Tibial nerve (tissue), 4 donors: ENCODE measurements at regions not wholly inside any gene's neighbourhood (a gene's known extent, or its start where the extent isn't known, plus 50 kb on each side); places are given as distances from the start of the nearest gene placed in this dataset.

Experiments
- DNase-seq, 2 donors: peaks; one replicate each; pipeline ENCODE4 v3.0.0-alpha.2; 2019; ENCODE audit warnings: low spot score in 2 of 2
- H3K27ac ChIP-seq, 4 donors: fragments of 200-600 bp; sonication (generic) in 3 of 4; one replicate each; pipeline ENCODE4 v1.5.1; 2017 to 2019; ENCODE audit warnings: mild to moderate bottlenecking in 1 of 4
- H3K27me3 ChIP-seq, 2 donors: fragments of 200-600 bp; sonication (generic) in 1 of 2; one replicate each; pipeline versions ENCODE4 v1.5.1 to v1.6.0; 2017 to 2019
- H3K36me3 ChIP-seq, 3 donors: fragments of 200-600 bp; sonication (generic); one replicate each; pipeline ENCODE4 v1.5.1; 2018 to 2019
- H3K4me1 ChIP-seq, 4 donors: fragments of 200-600 bp; sonication (generic) in 3 of 4; one replicate each; pipeline ENCODE4 v1.5.1; 2017 to 2019
- H3K4me3 ChIP-seq, 4 donors: fragments of 200-600 bp; sonication (generic) in 3 of 4; one replicate each; pipeline ENCODE4 v1.5.1; 2017 to 2019; ENCODE audit warnings: mild to moderate bottlenecking in 1 of 4, moderate library complexity in 1 of 4
- H3K9me3 ChIP-seq, 4 donors: fragments of 200-600 bp; sonication (generic) in 3 of 4; one replicate each; pipeline ENCODE4 v1.5.1; 2017 to 2019
- EP300 ChIP-seq, 2 donors: sonication (generic); formaldehyde crosslinking; IDR thresholded peaks; one replicate each; pipeline ENCODE4 v1.6.1; 2017; ENCODE audit warnings: antibody characterized with exemption in 2 of 2, mild to moderate bottlenecking in 1 of 2
- POLR2A ChIP-seq, 2 donors: fragments of 450-650 bp; IDR thresholded peaks; one replicate each; pipeline ENCODE4 v1.6.1; 2017; ENCODE audit warnings: antibody characterized with exemption in 2 of 2, mild to moderate bottlenecking in 2 of 2, moderate library complexity in 2 of 2
- WGBS, 2 donors: methylation state at CpG; one replicate each; pipeline ENCODE4 v1.1.5; 2018; 5-methylcytosine and 5-hydroxymethylcytosine counted together
- TF ChIP-seq, protein P1 (sequence below), 5 experiments: fragments of 200-600 bp in 3 of 5; fragments of 450-650 bp in 2 of 5; sonication (generic) in 3 of 5; IDR thresholded peaks; one replicate each; pipeline ENCODE4 v1.5.1; 2016 to 2019; ENCODE audit warnings: antibody characterized with exemption in 5 of 5, mild to moderate bottlenecking in 3 of 5, moderate library complexity in 2 of 5

DNA sequence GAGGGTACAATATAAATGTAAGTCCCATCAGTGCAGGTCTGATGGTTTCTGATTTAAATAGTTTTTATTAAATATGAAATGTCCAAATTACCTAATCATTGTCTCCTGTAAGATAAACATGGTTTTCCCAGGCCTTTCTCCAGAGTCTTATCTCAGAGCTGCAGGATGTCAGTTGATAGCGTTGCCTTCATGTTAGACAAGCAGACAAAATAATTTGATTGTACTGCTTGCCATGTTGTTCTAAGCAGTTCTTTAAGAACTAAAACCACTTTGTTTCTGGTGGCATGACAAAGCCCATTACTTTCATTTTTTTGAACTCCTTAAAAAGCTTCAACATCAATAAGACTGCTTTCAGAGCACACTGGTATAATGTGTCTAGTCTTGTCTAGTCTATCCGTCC lies 1073.5 kb downstream of the MAT2B start:
- Histone ChIP-seq H3K4me1 (no peaks in the 10 kb centered on the region), H3K9me3 (no peaks in the 10 kb centered on the region), H3K27me3 (no peaks in the 10 kb centered on the region), H3K36me3 (no peaks in the 10 kb centered on the region), H3K4me3 (no peak overlapping the region), H3K27ac (no peak overlapping the region)
- 47 to 49% methylated on average over 2 of the region's 2 CpGs for WGBS, 2 donors
- no peak for TF ChIP-seq EP300 (IDR thresholded peaks at IDR 0.05)
- no peak for DNase-seq

DNA sequence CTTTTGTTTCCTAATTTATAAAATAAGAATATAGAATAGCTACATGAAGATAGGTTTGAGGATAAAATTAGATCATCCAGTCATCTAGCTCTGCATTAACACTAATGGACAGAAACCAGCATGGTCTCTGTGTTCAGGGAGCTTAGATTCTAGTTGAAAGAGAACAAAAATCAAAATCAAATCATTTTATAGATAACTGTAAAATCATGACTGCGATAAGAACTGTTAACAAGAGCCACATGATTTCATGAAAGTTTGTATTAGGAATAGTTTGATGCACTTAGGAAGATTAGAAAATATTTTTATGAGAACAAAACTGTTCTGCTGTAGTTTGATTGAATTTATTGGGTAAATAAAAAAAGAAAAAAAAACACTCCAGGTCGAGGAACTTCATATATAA lies 1074.7 kb downstream of the MAT2B start:
- no peaks in the 10 kb centered on the region for H3K9me3 ChIP-seq
- H3K27me3 ChIP-seq = no peaks in the 10 kb centered on the region
- no peak for DNase-seq
- 73 to 75% methylated on average over 2 of the region's 2 CpGs for WGBS, 2 donors
- H3K4me3 ChIP-seq = no peak overlapping the region
- H3K36me3 ChIP-seq = no peaks in the 10 kb centered on the region
- TF ChIP-seq EP300 (IDR thresholded peaks at IDR 0.05) (no peak), POLR2A (IDR thresholded peaks at IDR 0.05) (no peak)
- TF ChIP-seq, protein P1, sequence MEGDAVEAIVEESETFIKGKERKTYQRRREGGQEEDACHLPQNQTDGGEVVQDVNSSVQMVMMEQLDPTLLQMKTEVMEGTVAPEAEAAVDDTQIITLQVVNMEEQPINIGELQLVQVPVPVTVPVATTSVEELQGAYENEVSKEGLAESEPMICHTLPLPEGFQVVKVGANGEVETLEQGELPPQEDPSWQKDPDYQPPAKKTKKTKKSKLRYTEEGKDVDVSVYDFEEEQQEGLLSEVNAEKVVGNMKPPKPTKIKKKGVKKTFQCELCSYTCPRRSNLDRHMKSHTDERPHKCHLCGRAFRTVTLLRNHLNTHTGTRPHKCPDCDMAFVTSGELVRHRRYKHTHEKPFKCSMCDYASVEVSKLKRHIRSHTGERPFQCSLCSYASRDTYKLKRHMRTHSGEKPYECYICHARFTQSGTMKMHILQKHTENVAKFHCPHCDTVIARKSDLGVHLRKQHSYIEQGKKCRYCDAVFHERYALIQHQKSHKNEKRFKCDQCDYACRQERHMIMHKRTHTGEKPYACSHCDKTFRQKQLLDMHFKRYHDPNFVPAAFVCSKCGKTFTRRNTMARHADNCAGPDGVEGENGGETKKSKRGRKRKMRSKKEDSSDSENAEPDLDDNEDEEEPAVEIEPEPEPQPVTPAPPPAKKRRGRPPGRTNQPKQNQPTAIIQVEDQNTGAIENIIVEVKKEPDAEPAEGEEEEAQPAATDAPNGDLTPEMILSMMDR (IDR thresholded peaks at IDR 0.05) = no peak
- H3K4me1 ChIP-seq = no peaks in the 10 kb centered on the region
- H3K27ac ChIP-seq = no peak overlapping the region

DNA sequence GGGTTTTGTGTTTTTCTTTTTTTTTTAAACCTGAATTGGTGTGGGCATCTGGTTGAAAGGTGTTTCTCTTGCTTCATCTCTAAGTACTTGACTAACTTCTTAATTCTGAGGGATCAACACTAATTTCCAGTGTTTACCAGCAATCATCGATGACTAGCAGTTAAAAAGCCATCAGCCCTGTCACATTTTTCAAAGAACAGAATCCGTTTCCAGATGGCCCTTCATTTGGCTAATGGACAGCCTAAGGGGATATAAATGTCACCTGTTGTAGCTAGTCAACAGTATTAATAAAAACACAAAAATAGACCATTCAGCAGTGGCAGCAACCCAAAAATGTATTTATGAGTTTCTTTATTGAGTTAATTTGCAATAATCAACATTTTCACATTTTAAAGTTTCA lies 1076.5 kb downstream of the MAT2B start:
- Histone ChIP-seq H3K9me3 (no peaks in the 10 kb centered on the region), H3K4me3 (no peak overlapping the region), H3K27me3 (no peaks in the 10 kb centered on the region), H3K27ac (no peak overlapping the region), H3K36me3 (no peaks in the 10 kb centered on the region), H3K4me1 (no peaks in the 10 kb centered on the region)
- no peak for DNase-seq
- 48 to 54% methylated on average over 2 of the region's 2 CpGs for WGBS, 2 donors
- no peak for TF ChIP-seq POLR2A (IDR thresholded peaks at IDR 0.05)
- no peak for TF ChIP-seq EP300 (IDR thresholded peaks at IDR 0.05)
- TF ChIP-seq, protein P1 (IDR thresholded peaks at IDR 0.05) = no peak

DNA sequence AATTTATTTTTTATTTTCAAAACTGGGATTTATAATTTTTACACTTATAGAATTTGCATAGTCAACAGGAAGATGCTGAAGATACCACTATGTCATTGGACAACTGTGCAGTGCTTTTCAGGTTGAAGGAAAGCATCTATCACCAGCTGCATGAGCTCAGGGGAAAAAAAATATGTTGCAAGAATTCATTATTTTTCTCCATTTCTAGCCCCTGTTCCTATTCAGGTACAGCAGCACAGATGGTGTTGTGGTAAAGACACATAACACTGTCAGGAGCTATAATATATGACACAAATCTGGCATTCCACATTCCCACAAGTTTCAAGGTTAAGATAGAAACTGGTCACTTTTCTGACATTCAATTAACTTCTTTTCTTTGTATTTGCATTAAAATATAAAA lies 1088.6 kb downstream of the MAT2B start:
- Histone ChIP-seq H3K27ac (no peak overlapping the region), H3K4me1 (no peaks in the 10 kb centered on the region), H3K9me3 (no peaks in the 10 kb centered on the region), H3K27me3 (no peaks in the 10 kb centered on the region), H3K36me3 (no peaks in the 10 kb centered on the region), H3K4me3 (no peak overlapping the region)
- DNase-seq = no peak
- TF ChIP-seq EP300 (IDR thresholded peaks at IDR 0.05) = no peak
- TF ChIP-seq POLR2A (IDR thresholded peaks at IDR 0.05) = no peak

DNA sequence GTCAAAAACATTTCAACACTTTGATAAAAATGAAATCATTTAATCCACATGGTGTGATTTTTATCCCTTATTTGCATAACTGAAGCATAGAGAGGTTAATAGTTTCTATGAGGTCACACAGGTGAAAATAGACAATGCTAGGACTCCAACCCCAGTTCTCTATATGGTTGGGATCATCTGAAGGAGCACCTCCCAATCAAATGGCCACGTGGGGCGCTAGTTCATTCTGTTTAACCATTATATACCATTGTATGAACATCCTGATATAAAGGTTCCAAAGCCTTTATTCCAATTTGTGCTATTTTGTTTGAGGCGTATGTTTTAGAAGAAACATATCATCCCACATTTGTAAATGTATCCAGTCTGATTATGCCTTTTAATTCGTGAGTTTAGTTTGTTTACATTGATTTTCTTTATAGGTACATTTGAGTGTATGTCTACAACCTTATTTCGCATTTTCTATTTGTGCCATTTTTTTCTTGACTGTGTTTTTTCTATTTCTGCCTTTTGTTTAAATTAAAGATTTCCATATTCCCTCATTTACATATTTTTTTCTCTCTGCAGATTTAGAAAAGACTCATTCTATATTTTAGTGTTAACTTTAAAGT lies 1092.0 kb downstream of the MAT2B start:
- no peak for DNase-seq
- Histone ChIP-seq H3K36me3 (no peaks in the 10 kb centered on the region), H3K4me1 (no peaks in the 10 kb centered on the region), H3K27ac (no peak overlapping the region), H3K9me3 (peaks cover 0 to 6% (median 0%) of the 10 kb centered on the region in 4 donors), H3K4me3 (no peak overlapping the region), H3K27me3 (no peaks in the 10 kb centered on the region)
- TF ChIP-seq, protein P1 (IDR thresholded peaks at IDR 0.05) = peak in 1 of 5 experiments; percentile 10
- TF ChIP-seq EP300 (IDR thresholded peaks at IDR 0.05) (no peak), POLR2A (IDR thresholded peaks at IDR 0.05) (no peak)
- WGBS, 2 donors = 53 to 55% methylated on average over 5 of the region's 5 CpGs

DNA sequence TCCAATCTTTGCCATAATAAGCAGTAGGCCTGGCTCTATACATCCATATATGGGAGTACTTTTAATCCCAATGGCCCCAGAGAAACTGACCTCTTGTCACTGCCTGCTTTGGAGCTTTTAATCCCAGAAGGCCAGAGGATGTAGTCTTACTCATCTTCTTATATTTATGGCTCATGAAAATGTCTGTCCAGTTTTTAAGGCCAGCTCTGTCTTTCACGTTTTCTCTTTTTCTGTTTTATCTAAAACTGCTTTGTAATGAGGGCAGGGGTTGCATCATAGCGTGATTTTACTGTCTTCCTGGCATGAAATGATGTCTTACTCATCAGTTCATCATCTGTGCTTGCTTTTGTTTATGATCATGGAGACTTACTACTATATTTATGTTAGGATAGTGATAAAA lies 1094.9 kb downstream of the MAT2B start:
- Histone ChIP-seq H3K27ac (no peak overlapping the region), H3K9me3 (peaks cover 0 to 6% (median 0%) of the 10 kb centered on the region in 4 donors), H3K36me3 (no peaks in the 10 kb centered on the region), H3K4me3 (no peak overlapping the region), H3K4me1 (no peaks in the 10 kb centered on the region), H3K27me3 (no peaks in the 10 kb centered on the region)
- whole genome bisulfite sequencing, 2 donors = 26 to 28% methylated on average over 2 of the region's 2 CpGs
- no peak for DNase-seq
- TF ChIP-seq, protein P1 (IDR thresholded peaks at IDR 0.05) = no peak
- TF ChIP-seq EP300 (IDR thresholded peaks at IDR 0.05) = no peak
- TF ChIP-seq POLR2A (IDR thresholded peaks at IDR 0.05) = no peak
